RKO (cell line): ENCODE measurements at regions not wholly inside any gene's neighbourhood (a gene's known extent, or its start where the extent isn't known, plus 50 kb on each side); places are given as distances from the start of the nearest gene placed in this dataset.
"Not testable (repeated sequence)": the region's sequence is repeated elsewhere in the genome, so short reads cannot be mapped to it uniquely, and the experiment has no call there.

ENCODE experiments used
- DNase-seq: peaks from one replicate; pipeline ENCODE4 v3.0.0-alpha.2; 2016; ENCODE audit warnings: low spot score

DNA sequence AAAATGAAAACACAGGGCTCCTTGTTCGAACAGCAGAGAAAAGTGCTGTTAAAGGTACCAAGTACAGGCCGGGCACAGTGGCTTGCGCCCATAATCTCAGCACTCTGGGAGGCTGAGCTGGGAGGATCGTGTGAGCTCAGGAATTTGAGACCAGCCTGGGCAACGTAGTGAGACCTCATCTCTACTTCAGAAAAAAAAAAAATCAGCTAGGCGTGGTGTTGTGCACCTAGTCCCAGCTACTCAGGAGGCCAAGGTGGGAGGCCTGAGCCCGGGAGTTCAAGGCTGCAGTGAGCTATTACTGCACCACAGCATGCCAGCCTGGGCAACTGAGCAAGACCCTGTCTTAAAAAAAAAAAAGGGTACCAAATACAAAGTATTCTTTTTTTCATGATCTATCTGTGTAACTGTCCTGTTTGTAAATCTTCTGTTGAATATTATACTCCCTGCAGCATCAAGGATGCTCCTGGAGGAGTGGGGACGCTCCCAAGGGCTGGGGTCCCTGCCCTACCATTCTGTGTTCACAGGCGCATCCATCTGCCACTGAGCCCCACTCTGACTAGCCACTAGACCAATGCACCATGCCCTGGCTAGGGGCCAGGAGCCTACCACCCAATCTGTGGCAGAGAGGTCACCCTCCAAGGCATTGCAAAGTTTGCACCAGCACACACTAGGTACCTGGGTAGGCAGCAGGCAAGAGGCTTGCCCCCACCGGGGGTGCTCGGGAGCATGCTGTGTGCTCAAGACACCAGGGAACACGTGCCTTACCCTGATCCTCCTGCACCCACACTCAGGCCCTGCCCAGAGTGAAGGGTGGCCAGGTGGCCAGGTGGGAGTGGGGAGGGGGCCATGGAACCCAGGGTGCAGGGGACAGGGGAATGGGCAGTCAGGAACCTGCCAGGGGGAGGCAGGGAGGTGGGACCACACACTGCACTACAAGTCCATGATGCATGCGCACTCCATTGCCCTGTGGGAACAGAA is 67.3 kb upstream of the KMT2C start:
- no peak for DNase-seq

DNA sequence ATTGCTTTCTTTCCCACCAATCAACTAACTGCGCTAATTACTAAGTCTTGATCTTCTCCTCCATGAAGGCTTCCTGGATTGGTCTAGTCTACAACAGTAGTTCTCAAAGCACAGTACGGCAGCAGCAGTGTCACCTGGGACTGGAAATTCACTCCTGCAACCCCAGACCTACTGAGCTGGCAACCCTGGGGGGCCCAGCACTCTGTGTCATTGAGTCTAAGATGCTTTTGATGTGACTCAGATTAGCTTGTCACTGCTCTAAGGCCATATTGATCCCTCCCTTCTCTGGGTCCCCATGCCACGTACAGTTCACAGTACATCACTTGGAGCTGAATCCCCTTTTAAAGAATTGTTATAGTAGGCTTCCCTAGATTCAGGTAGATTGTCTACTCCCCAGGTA is 65.7 kb upstream of the KMT2C start:
- no peak for DNase-seq

DNA sequence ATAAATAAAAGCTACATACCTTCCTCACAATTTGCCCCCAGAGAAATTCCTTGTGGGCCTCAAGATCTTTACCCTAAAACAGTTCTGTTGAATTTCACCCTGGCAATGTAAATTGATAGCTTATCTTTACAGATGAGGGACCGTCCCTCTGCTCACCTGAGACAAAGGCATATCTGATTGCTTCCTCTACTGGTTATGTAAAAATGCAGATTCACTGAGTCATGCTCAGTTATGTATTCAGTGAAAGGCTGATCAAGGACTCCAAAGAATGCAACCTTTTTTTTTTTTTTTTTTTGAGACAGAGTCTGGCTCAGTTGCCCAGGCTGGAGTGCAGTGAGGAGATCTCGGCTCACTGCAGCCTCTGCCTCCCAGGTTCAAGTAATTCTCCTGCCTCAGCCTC is 64.2 kb upstream of the KMT2C start:
- DNase-seq: not testable (repeated sequence)

DNA sequence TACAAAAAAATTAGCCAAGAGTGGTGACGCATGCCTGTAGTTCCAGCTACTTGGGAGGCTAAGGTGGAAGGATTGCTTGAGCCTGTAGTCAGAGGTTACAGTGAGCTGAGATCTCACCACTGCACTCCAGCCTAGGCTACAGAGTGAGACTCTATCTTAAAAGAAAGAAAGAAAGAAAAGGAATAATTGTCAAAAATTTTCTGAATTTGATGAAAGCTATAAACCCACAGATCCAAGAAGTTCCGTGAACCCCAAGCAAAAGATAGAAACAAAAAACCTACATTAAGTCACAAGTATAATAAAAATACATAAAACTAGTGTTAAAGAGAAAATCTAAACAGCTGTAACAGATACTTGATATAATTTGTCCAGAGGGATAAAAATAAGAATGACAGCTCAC is 60.1 kb upstream of the KMT2C start:
- no peak for DNase-seq

DNA sequence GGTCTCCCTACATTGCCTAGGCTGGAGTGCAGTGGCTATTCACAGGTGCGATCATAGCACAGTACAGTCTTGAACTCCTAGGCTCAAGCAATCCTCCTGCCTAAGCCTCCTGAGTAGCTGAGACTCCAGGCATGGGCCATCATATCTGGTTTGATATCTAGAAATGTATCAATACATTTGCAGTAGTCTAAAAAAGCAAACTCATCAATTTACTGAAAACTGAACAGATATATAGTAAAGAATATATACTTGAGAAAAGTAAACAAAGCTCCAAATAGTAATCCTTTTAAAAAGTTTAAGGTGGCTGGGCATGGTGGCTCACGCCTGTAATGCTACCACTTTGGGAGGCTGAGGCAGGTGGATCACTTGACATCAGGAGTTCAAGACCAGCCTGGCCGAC is 57.1 kb upstream of the KMT2C start:
- no peak for DNase-seq

DNA sequence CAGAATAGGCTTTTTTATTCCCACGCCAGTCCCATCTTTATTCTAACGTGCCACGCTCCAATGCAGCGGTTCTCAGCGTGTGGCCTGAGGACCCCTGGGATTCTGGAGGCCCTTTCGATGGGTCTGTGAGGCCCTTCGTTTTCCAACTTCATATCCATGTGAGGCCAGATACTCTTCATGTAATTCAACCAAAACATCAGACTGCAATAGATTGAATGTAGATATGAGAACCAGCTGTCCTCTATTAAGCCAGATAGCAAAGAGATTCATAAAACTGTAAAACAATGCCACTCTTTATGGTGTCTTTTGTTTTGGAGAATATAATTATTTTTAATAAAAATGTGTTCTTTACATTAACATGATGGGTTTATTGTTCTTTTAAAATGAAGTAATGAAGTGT is 53.2 kb upstream of the KMT2C start:
- no peak for DNase-seq

DNA sequence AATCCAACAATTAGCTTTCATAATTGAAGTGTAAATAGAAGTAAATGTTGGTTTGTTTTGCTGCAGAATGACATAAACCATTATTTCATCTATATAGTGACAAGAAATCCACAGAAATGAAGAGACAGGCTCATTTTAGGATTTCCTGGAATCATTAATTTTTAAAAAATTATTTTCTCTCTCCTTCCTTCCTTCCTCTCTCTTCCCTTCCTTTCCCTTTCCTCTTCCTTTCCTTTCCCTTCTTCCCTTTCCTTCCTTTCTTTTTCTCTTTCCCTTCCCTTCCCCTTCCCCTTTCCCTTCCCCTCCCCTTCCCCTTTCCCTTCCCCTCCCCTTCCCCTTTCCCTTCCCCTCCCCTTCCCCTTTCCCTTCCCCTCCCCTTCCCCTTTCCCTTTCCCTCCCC is 51.2 kb upstream of the KMT2C start:
- DNase-seq: no peak

DNA sequence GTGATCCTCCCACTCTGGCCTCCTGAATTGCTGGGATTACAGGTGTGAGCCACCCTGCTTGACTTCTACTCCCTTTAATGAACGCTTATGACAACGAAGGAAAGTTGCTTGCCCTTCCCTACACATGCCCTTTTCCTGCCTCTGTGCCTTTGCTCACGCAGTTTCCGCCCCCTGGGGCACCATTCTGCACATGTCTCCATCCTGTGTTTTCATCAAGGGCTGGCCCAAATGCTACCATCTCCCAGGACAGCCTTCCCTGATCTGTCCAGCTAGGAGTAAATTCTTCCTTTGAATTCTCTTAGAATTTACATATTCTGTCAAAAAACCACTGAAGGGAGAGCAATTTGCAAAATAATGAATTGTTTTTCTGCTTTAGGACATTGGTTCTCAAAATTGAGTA is 50.0 kb upstream of the KMT2C start:
- DNase-seq: no peak
